ENCODE measurements at regions not wholly inside any gene's neighbourhood (a gene's known extent, or its start where the extent isn't known, plus 50 kb on each side); places are given as distances from the start of the nearest gene placed in this dataset.

GRCh38 chr5:38117784-38118479 is 140.4 kb upstream of the EGFLAM start:
- peak; percentile 61 for DNase-seq (ENCODE audit: low read depth)
- no peak overlapping the region for H3K4me3 ChIP-seq (ENCODE audit: low read depth, low read length)
- TF ChIP-seq CTCF (IDR thresholded peaks at IDR 0.05; ENCODE audit: insufficient read depth, low read length): no peak

GRCh38 chr5:38115318-38115827 is 143.0 kb upstream of the EGFLAM start:
- TF ChIP-seq CTCF (IDR thresholded peaks at IDR 0.05; ENCODE audit: insufficient read depth, low read length): no peak
- DNase-seq (ENCODE audit: low read depth): no peak

GRCh38 chr5:38113880-38114279 is 144.5 kb upstream of the EGFLAM start:
- H3K4me3 ChIP-seq (ENCODE audit: low read depth, low read length): no peak overlapping the region
- no peak for DNase-seq (ENCODE audit: low read depth)
- no peak for TF ChIP-seq CTCF (IDR thresholded peaks at IDR 0.05; ENCODE audit: insufficient read depth, low read length)

More at GRCh38 chr5:38115318-38115827, 143.0 kb upstream of the EGFLAM start:
- H3K4me3 ChIP-seq (ENCODE audit: low read depth, low read length): no peak overlapping the region

- DNase-seq (ENCODE audit: low read depth): no peak
- no peak for TF ChIP-seq CTCF (IDR thresholded peaks at IDR 0.05; ENCODE audit: insufficient read depth, low read length)
- H3K4me3 ChIP-seq (ENCODE audit: low read depth, low read length): no peak overlapping the region
Measured at GRCh38 chr5:38113456-38113855, 144.9 kb upstream of the EGFLAM start.

- no peak for TF ChIP-seq CTCF (IDR thresholded peaks at IDR 0.05; ENCODE audit: insufficient read depth, low read length)
- no peak for DNase-seq (ENCODE audit: low read depth)
- no peak overlapping the region for H3K4me3 ChIP-seq (ENCODE audit: low read depth, low read length)
Measured at GRCh38 chr5:38112938-38113337, 145.4 kb upstream of the EGFLAM start.

- TF ChIP-seq CTCF (IDR thresholded peaks at IDR 0.05; ENCODE audit: insufficient read depth, low read length): no peak
- no peak overlapping the region for H3K4me3 ChIP-seq (ENCODE audit: low read depth, low read length)
Measured at GRCh38 chr5:38110130-38110529, 148.2 kb upstream of the EGFLAM start.

GRCh38 chr5:38107096-38107495 is 151.3 kb upstream of the EGFLAM start:
- no peak for TF ChIP-seq CTCF (IDR thresholded peaks at IDR 0.05; ENCODE audit: insufficient read depth, low read length)
- no peak for DNase-seq (ENCODE audit: low read depth)
- H3K4me3 ChIP-seq (ENCODE audit: low read depth, low read length): no peak overlapping the region

More at GRCh38 chr5:38110130-38110529, 148.2 kb upstream of the EGFLAM start:
- DNase-seq (ENCODE audit: low read depth): no peak

All from fibroblast of the aortic adventitia (primary cell).